Peyer's patch (tissue), 4 donors: ENCODE measurements at regions not wholly inside any gene's neighbourhood (a gene's known extent, or its start where the extent isn't known, plus 50 kb on each side); places are given as distances from the start of the nearest gene placed in this dataset.
"Not testable (repeated sequence)": the region's sequence is repeated elsewhere in the genome, so short reads cannot be mapped to it uniquely, and the experiment has no call there.

Source experiments
- DNase-seq, 3 donors: peaks; one replicate each; pipeline ENCODE4 v3.0.0-alpha.2; 2017 to 2019
- H3K27ac ChIP-seq, 4 donors: fragments of 200-600 bp; sonication (generic); one replicate each; pipeline ENCODE4 v1.5.1; 2016 to 2019
- H3K27me3 ChIP-seq, 2 donors: fragments of 200-600 bp; sonication (generic); one replicate each; pipeline ENCODE4 v1.5.1; 2019
- H3K36me3 ChIP-seq, 3 donors: fragments of 200-600 bp; sonication (generic); one replicate each; pipeline ENCODE4 v1.5.1; 2016 to 2019
- H3K4me1 ChIP-seq, 4 donors: fragments of 200-600 bp; sonication (generic); one replicate each; pipeline ENCODE4 v1.5.1; 2016 to 2019
- H3K4me3 ChIP-seq, 4 donors: fragments of 200-600 bp; sonication (generic); 1 replicate in 3 of 4; 2 replicates in 1 of 4; pipeline ENCODE4 v1.5.1; 2016 to 2019; ENCODE audit warnings: mild to moderate bottlenecking in 1 of 4
- H3K9me3 ChIP-seq, 4 donors: fragments of 200-600 bp; sonication (generic); one replicate each; pipeline ENCODE4 v1.5.1; 2016 to 2019; ENCODE audit warnings: mild to moderate bottlenecking in 1 of 4
- POLR2A ChIP-seq, 2 donors: fragments of 450-650 bp; IDR thresholded peaks; one replicate each; pipeline ENCODE4 v1.5.1; 2017; ENCODE audit warnings: antibody characterized with exemption in 2 of 2, mild to moderate bottlenecking in 2 of 2, moderate library complexity in 2 of 2
- TF ChIP-seq, protein P1 (sequence below), 6 experiments: fragments of 450-650 bp in 4 of 6; fragments of 200-600 bp in 2 of 6; sonication (generic) in 1 of 6; IDR thresholded peaks; one replicate each; pipeline ENCODE4 v1.5.1; 2017 to 2019; ENCODE audit warnings: antibody characterized with exemption in 6 of 6, mild to moderate bottlenecking in 3 of 6, moderate library complexity in 1 of 6

DNA sequence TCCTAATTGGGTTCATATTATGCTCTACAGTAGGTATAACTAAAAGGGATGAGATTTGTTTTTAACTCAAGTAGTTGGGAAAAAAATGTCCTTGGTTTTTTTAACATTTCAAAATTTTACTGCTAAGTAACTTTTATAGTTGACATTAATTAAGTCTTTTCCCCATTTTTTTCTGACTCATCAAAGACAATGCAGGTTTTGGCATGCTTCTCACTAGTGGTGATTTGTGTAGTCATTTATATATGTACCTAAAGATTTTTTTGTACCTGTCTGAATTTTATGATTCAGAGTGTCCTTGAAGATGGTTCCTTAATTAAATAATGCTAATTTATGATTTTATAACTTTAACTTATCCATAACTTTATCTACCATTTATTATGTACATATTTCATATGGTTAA lies 882.3 kb upstream of the TMEFF2 start:
- no peak for DNase-seq
- Histone ChIP-seq H3K9me3 (no peaks in the 10 kb centered on the region), H3K27me3 (no peaks in the 10 kb centered on the region), H3K36me3 (no peaks in the 10 kb centered on the region), H3K4me1 (no peaks in the 10 kb centered on the region), H3K4me3 (no peak overlapping the region), H3K27ac (no peak overlapping the region)
- no peak for TF ChIP-seq POLR2A (IDR thresholded peaks at IDR 0.05)
- TF ChIP-seq, protein P1, sequence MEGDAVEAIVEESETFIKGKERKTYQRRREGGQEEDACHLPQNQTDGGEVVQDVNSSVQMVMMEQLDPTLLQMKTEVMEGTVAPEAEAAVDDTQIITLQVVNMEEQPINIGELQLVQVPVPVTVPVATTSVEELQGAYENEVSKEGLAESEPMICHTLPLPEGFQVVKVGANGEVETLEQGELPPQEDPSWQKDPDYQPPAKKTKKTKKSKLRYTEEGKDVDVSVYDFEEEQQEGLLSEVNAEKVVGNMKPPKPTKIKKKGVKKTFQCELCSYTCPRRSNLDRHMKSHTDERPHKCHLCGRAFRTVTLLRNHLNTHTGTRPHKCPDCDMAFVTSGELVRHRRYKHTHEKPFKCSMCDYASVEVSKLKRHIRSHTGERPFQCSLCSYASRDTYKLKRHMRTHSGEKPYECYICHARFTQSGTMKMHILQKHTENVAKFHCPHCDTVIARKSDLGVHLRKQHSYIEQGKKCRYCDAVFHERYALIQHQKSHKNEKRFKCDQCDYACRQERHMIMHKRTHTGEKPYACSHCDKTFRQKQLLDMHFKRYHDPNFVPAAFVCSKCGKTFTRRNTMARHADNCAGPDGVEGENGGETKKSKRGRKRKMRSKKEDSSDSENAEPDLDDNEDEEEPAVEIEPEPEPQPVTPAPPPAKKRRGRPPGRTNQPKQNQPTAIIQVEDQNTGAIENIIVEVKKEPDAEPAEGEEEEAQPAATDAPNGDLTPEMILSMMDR (IDR thresholded peaks at IDR 0.05): no peak

DNA sequence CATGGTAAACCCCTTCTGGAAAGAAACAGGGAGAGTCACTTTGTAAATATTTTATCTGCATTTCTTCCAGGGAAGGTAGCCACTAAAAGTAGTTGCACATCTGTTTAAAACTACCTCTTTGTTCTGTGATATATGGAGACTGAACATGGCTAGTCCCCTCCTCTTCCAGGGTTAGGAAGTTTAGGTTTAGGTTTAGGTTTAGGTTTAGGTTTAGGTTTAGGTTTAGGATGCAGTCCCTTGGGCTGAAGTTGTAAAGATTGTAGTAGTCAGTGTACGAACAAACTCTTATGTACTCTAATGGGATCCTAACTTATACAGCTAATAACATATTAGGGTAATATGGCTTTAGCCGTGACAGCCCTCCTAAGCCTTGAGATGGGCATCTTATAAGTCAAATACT lies 880.2 kb upstream of the TMEFF2 start:
- no peak for DNase-seq
- Histone ChIP-seq H3K9me3 (no peaks in the 10 kb centered on the region), H3K36me3 (no peaks in the 10 kb centered on the region), H3K4me3 (no peak overlapping the region), H3K27ac (no peak overlapping the region), H3K27me3 (no peaks in the 10 kb centered on the region), H3K4me1 (no peaks in the 10 kb centered on the region)
- TF ChIP-seq, protein P1 (IDR thresholded peaks at IDR 0.05): no peak
- TF ChIP-seq POLR2A (IDR thresholded peaks at IDR 0.05): no peak

DNA sequence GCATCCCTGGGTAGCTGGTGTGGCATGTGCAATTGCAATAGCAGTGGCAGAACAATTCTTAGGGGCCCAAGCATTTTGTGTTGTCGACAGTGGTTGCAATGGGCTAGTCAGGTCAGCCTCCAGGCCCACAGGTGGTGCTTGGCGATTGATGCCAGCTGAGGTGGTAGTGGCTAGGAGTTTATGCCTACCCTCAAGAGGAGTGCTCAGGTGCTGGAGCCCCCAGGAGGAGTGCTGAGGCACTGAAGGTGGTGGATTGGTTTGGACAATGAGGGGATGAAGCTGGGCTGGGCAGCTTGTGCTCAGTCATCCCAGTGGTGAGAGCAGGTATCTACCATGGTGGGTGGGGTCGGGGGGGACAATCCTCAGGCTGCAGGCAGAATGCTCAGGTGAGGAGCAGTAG lies 877.9 kb upstream of the TMEFF2 start:
- Histone ChIP-seq H3K4me3 (no peak overlapping the region), H3K36me3 (no peaks in the 10 kb centered on the region), H3K9me3 (no peaks in the 10 kb centered on the region), H3K27me3 (no peaks in the 10 kb centered on the region), H3K4me1 (no peaks in the 10 kb centered on the region), H3K27ac (no peak overlapping the region)
- no peak for TF ChIP-seq POLR2A (IDR thresholded peaks at IDR 0.05)
- TF ChIP-seq, protein P1 (IDR thresholded peaks at IDR 0.05): no peak
- DNase-seq: no peak

DNA sequence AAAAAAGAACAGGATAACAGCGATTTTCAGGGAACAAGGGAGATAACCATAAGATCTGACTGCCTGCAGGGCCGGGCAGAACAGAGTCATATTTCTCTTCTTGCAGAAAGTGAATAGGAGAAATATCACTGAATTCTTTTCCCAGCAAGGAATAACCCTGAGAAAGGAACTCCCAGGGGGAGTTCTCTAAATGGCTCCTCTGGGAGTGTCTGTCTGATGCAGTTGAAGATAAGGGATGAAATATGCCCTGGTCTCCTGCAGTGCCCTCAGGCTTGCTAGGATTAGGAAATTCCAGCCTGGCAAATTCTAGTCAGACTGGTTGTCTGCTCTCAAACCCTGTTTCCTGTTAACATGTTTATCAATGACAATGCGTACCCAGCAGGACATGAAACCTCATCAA lies 830.8 kb upstream of the TMEFF2 start:
- not testable (repeated sequence) for DNase-seq, H3K4me3 ChIP-seq, H3K36me3 ChIP-seq, H3K27me3 ChIP-seq, H3K27ac ChIP-seq, H3K9me3 ChIP-seq, H3K4me1 ChIP-seq

DNA sequence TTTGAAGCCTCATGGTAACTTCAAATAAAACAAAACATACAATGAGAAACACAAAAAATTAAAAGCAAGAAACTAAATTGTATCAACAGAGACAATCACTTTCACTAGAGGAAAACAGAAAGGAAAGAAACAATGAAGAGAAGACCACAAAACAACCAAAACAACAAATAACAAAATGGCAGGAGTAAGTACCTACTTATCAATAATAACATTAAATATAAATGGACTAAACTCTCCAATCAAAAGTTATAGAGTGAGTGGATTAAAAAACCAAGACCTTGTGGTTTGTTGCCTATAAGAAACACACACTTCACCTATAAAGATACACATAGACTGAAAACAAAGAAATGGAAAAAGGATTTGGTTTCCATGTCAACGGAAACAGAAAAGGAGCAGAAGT lies 830.1 kb upstream of the TMEFF2 start:
- Histone ChIP-seq H3K27ac (no peak overlapping the region), H3K36me3 (no peaks in the 10 kb centered on the region), H3K27me3 (no peaks in the 10 kb centered on the region), H3K4me1 (no peaks in the 10 kb centered on the region), H3K9me3 (no peaks in the 10 kb centered on the region), H3K4me3 (no peak overlapping the region)
- TF ChIP-seq, protein P1 (IDR thresholded peaks at IDR 0.05): no peak
- TF ChIP-seq POLR2A (IDR thresholded peaks at IDR 0.05): no peak
- DNase-seq: no peak

DNA sequence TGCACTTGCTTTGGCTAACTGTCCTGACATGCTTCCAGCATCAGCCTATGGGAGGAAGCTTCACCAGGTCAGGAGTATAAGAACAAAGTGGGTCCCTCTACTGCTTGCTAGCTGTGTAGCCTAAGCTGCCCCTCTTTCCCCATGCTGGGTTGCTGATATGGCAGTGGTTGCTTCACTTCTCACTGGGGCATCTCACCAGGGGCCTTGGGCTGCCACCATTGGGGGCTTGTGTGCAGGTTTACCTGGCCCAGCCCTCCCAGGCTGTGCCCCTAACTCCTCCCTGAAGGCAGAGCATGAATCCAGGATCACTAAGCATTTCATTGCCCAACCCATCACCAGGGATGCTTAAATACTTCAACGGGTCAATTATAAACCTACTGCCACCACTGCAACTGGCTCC lies 817.1 kb upstream of the TMEFF2 start:
- Histone ChIP-seq H3K27me3 (no peaks in the 10 kb centered on the region), H3K4me3 (no peak overlapping the region), H3K36me3 (no peaks in the 10 kb centered on the region), H3K4me1 (no peaks in the 10 kb centered on the region), H3K27ac (no peak overlapping the region), H3K9me3 (no peaks in the 10 kb centered on the region)
- no peak for TF ChIP-seq POLR2A (IDR thresholded peaks at IDR 0.05)
- TF ChIP-seq, protein P1 (IDR thresholded peaks at IDR 0.05): no peak
- DNase-seq: no peak
